ENCODE measurements at regions not wholly inside any gene's neighbourhood (a gene's known extent, or its start where the extent isn't known, plus 50 kb on each side); places are given as distances from the start of the nearest gene placed in this dataset.

DNA sequence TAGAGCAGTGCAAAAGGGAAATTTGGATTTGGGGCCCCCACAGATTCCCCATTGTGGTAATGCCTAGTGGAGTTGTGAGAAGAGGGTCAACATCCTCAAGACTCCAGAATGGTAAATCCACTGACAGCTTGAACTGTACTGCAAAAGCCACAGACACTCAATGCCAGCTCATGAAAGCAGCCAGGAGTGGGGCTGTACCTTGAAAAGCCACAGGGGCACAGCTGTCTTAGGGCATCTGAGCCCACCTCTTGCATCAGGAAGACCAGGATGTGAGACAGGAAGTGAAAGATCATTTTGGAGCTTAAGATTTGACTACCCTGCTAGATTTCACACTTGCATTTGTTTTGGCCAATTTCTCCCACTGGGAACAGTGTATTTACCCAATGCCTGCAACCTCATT lies 1548.9 kb upstream of the PCDH20 start:
- Mint-ChIP-seq H3K27ac (no peak overlapping the region), H3K27me3 (ENCODE audit: low read depth, poor library complexity) (peaks cover 2% of the 10 kb centered on the region), H3K4me3 (no peak overlapping the region), H3K36me3 (ENCODE audit: low read depth) (no peaks in the 10 kb centered on the region), H3K9me3 (peaks cover 5% of the 10 kb centered on the region), H3K4me1 (no peaks in the 10 kb centered on the region)
- TF ChIP-seq, protein P1, sequence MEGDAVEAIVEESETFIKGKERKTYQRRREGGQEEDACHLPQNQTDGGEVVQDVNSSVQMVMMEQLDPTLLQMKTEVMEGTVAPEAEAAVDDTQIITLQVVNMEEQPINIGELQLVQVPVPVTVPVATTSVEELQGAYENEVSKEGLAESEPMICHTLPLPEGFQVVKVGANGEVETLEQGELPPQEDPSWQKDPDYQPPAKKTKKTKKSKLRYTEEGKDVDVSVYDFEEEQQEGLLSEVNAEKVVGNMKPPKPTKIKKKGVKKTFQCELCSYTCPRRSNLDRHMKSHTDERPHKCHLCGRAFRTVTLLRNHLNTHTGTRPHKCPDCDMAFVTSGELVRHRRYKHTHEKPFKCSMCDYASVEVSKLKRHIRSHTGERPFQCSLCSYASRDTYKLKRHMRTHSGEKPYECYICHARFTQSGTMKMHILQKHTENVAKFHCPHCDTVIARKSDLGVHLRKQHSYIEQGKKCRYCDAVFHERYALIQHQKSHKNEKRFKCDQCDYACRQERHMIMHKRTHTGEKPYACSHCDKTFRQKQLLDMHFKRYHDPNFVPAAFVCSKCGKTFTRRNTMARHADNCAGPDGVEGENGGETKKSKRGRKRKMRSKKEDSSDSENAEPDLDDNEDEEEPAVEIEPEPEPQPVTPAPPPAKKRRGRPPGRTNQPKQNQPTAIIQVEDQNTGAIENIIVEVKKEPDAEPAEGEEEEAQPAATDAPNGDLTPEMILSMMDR (IDR thresholded peaks at IDR 0.05): no peak
- no peak for DNase-seq

DNA sequence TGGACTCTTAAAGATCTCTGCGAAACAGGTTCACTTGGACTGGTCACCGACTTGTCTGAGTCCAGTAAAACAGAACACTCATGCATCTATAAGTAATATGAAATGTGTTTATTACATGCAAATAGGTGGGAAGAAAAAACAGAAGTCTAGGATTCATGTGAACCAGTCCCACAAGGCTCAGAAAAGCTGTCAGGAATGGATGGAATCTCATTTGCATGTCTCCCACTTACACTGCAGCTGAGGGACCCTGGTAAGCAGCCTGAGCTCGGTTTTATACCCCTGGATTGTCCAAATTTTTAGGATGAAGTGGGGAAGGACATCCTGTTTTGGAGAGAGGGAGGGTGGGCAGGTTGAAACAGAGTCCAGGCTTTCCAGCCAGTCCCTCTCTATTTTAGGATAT lies 1545.1 kb upstream of the PCDH20 start:
- Mint-ChIP-seq H3K9me3 (no peaks in the 10 kb centered on the region), H3K27me3 (ENCODE audit: low read depth, poor library complexity) (peaks cover 2% of the 10 kb centered on the region), H3K4me3 (no peak overlapping the region), H3K36me3 (ENCODE audit: low read depth) (no peaks in the 10 kb centered on the region), H3K27ac (no peak overlapping the region), H3K4me1 (no peaks in the 10 kb centered on the region)
- TF ChIP-seq, protein P1 (IDR thresholded peaks at IDR 0.05): no peak
- DNase-seq: no peak

DNA sequence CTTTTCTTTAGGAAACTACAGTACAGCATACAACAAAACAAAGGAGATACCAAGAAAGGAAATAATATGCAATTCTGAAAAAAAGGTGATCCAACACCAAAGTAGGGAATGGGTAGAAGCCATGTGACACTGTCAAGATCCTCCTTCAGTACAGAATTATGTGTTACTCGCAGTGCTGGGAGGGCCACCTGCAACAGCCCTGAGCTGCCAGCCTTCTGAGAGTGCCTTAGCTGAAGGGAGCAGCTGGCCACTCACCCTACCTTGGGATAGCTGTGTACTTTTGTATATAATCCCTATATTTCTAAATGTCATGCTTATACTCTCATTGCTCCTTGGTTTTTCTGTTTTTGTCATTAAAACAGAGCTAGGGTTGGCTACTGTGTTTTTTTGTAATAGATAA lies 1518.2 kb upstream of the PCDH20 start:
- TF ChIP-seq, protein P1 (IDR thresholded peaks at IDR 0.05): no peak
- H3K27ac Mint-ChIP-seq: no peak overlapping the region
- H3K4me3 Mint-ChIP-seq: no peak overlapping the region
- no peaks in the 10 kb centered on the region for H3K36me3 Mint-ChIP-seq (ENCODE audit: low read depth)
- no peaks in the 10 kb centered on the region for H3K4me1 Mint-ChIP-seq
- DNase-seq: no peak
- peaks cover 2% of the 10 kb centered on the region for H3K27me3 Mint-ChIP-seq (ENCODE audit: low read depth, poor library complexity)
- H3K9me3 Mint-ChIP-seq: no peaks in the 10 kb centered on the region

DNA sequence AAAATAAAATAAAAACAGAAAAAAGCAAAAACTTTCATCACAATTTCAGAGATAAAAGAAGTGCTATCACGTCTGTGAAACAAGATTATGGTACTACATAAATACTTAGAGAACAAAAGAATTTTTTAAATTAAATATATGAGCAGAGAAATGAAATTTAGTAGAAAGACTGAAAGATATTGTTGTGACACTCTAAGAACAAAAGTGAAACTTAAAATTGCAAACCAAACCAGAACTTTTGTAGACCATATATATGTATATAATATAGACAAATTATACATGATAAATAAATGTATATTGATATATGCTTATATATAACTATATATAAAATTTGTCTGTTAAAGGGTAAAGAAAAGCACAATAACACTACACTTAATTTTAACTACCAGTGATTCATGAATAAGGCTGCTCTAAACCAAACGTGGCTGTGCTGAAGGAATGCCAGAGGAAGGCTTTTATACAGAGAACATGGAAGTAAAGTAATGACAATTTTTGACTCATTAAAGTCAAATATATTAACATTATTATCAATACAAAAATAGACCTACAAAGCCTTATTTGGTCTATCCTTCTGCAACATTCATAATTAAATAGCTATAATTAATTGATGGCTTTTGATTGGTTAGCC lies 1516.7 kb upstream of the PCDH20 start:
- H3K27ac Mint-ChIP-seq: no peak overlapping the region
- H3K4me3 Mint-ChIP-seq: no peak overlapping the region

DNA sequence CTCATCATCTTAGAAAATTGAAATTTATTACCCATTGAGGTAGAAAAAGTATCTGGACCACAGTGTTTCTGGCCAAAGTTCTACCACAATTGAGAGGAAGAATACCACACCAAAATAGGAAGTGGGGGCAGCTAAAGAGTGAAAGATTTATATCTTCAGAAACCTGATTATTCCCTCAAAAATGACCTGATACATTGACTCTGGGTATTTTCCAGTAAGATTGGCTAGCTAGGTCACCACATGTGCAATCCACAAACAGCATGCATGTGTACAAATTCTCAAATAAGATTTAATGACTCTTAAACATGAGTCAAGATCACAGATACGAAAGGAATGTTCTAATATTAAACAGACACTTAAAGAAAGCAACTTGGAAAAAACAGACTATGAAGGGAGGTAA lies 1516.2 kb upstream of the PCDH20 start:
- TF ChIP-seq, protein P1 (IDR thresholded peaks at IDR 0.05): no peak
- no peaks in the 10 kb centered on the region for H3K36me3 Mint-ChIP-seq (ENCODE audit: low read depth)
- H3K27me3 Mint-ChIP-seq (ENCODE audit: low read depth, poor library complexity): no peaks in the 10 kb centered on the region
- H3K4me3 Mint-ChIP-seq: no peak overlapping the region
- no peak for DNase-seq
- no peaks in the 10 kb centered on the region for H3K9me3 Mint-ChIP-seq
- H3K27ac Mint-ChIP-seq: no peak overlapping the region
- no peaks in the 10 kb centered on the region for H3K4me1 Mint-ChIP-seq

More for the DNA sequence above, 1516.7 kb upstream of the PCDH20 start:
- H3K4me1 Mint-ChIP-seq: no peaks in the 10 kb centered on the region
- DNase-seq: no peak
- no peaks in the 10 kb centered on the region for H3K27me3 Mint-ChIP-seq (ENCODE audit: low read depth, poor library complexity)
- H3K9me3 Mint-ChIP-seq: no peaks in the 10 kb centered on the region
- no peaks in the 10 kb centered on the region for H3K36me3 Mint-ChIP-seq (ENCODE audit: low read depth)
- TF ChIP-seq, protein P1 (IDR thresholded peaks at IDR 0.05): no peak

DNA sequence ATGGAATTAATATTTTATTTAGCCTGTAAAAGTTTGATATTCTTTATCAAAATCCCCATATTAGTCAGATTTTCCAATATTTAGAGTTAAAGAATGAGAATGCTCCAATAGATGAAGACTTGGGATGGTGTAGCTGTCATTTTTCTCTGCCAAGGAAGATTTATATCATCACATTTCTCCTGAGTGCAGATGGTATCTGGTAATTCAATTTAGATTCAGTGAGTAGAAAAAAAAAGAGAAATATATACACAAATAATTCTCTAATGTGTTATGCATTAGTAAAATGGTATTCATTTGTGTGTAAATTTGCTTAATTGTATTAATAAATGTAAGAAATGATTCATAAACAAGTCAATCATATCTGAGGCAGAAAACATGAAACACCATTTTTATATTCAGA lies 1508.7 kb upstream of the PCDH20 start:
- no peaks in the 10 kb centered on the region for H3K9me3 Mint-ChIP-seq
- TF ChIP-seq, protein P1 (IDR thresholded peaks at IDR 0.05): no peak
- H3K36me3 Mint-ChIP-seq (ENCODE audit: low read depth): no peaks in the 10 kb centered on the region
- H3K4me1 Mint-ChIP-seq: no peaks in the 10 kb centered on the region
- no peak overlapping the region for H3K27ac Mint-ChIP-seq
- no peak for DNase-seq
- peaks cover 3% of the 10 kb centered on the region for H3K27me3 Mint-ChIP-seq (ENCODE audit: low read depth, poor library complexity)
- H3K4me3 Mint-ChIP-seq: no peak overlapping the region
